COLO829 (cell line): ENCODE measurements at regions not wholly inside any gene's neighbourhood (a gene's known extent, or its start where the extent isn't known, plus 50 kb on each side); places are given as distances from the start of the nearest gene placed in this dataset.

ENCODE experiments used
- DNase-seq: peaks from one replicate; pipeline ENCODE4 v3.0.0; 2012; ENCODE audit warnings: low spot score

DNA sequence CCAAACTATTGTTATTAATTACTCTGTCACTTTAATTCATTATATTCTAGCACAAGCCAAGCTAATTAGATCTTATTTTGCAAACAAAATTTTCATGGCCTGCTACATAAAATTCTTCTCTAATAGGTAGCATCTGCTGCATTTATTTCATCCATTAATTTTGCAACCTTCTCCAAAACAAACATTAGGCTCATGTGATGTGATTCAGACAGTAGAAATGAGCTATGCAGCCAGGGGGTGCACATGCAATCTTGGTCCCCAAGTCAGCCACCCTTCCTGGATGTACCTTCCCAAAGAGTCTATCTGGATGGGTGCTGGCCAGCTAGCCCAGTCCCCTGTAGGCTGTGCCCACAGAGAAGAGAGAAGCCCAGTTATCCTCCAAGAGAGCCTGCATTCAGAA lies 242.1 kb upstream of the OSR1 start:
- no peak for DNase-seq

DNA sequence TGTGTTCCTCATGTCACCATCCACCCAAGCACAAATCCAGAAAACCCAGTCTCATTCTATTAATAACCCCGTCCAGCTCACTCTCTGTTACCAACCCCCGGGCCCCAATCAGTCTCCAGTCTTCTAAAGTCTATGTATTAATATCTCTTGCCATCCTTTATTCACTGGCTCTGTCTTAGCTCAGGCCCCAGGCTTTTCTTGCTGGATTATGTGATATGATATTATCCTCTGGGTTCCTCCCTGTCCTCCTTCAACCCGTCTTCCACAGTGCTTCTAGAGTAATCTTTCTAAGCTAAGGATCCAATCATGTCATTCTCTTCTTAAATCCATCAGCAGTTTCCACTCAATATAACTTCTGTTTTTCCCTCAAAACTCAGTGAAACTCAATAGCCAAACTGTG lies 240.5 kb upstream of the OSR1 start:
- no peak for DNase-seq

- no peak for DNase-seq
Observed at GRCh38 chr2:19592197-19592596, 233.8 kb upstream of the OSR1 start.

DNA sequence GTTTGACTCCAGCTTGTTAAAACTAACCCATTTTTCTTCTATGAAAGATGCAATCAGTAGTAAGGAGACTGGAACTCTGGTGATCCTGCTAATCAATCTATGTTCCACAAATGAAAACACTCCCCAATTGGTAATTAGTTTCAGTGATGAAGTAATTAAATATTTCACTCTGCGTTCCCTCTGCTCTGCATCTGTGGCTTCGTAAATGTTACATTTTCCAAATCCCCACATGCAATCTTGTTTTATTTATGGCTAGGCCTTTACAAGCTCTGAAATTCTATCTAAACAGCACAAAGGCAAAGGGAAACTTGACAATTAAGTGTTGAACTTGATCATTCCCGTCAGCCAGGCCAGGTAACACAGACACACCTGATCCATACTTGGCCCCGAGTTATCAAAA lies 231.4 kb upstream of the OSR1 start:
- DNase-seq = no peak

- DNase-seq = no peak
Observed at GRCh38 chr2:19580830-19581229, 222.4 kb upstream of the OSR1 start.

DNA sequence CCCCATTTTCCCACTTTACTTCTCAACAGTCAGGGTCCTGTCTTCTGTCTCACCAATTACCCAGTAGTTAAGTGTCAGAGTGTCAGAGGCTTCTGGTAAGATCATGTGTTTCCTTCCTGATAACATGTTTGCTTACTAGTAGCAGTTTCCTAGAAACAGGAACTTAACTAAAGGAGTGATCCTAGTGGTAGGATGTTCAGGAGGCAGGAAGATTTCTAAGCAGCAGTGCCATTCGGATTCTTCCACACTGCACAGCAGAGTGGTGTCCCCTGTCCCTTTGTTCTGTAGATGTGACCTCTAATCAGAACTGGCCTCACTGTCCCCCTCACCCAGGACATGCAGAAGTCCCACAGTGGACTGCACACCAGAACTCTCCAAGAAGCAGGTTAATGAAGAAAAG lies 221.8 kb upstream of the OSR1 start:
- DNase-seq = no peak

- DNase-seq = no peak
Observed at GRCh38 chr2:19579461-19579860, 221.0 kb upstream of the OSR1 start.

- DNase-seq = no peak
Observed at GRCh38 chr2:19577723-19578122, 219.3 kb upstream of the OSR1 start.

DNA sequence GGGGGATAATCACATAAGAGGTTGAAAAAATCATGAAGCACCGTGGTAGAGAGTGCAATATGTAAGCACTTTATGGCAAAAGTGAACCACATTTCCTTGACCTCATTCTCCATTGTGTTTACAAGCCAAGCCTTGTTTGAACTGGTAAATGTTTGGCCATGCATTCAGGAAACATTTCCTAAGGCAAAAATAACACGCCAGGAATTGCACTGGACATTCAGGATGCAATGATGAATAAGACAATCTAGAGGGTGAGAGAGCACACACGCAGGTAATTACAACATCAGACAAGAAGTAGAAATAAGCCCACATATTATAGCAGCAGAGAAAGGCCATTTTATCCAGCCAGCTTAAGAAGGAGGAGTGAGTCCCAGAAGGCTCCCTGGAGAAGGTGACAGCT lies 218.0 kb upstream of the OSR1 start:
- no peak for DNase-seq

DNA sequence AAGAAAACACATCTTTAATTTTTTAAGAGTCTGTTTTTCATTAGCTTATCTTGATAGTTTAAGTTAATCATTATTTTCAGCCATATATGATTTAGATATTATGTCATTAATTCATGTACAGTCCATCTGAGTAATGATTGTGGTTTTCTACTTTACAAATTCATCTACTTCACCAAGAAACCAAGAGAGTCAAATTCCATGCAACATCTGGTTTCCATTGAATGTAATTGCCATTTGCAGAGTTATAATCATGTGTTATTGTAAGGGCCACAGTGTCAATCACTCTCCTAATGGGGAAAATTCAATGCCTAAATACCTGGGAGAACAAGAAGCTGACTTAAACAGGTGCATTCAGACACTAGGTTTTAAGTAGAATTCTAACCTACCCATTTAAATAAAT lies 217.2 kb upstream of the OSR1 start:
- DNase-seq = no peak

- DNase-seq = no peak
Observed at GRCh38 chr2:19574778-19575260, 216.4 kb upstream of the OSR1 start.

GRCh38 chr2:19573784-19574183 lies 215.4 kb upstream of the OSR1 start:
- no peak for DNase-seq

- no peak for DNase-seq
Observed at GRCh38 chr2:19571773-19572172, 213.3 kb upstream of the OSR1 start.

- DNase-seq = no peak
Observed at GRCh38 chr2:19569300-19569791, 210.9 kb upstream of the OSR1 start.

- DNase-seq = no peak
Observed at GRCh38 chr2:19568809-19569208, 210.4 kb upstream of the OSR1 start.

DNA sequence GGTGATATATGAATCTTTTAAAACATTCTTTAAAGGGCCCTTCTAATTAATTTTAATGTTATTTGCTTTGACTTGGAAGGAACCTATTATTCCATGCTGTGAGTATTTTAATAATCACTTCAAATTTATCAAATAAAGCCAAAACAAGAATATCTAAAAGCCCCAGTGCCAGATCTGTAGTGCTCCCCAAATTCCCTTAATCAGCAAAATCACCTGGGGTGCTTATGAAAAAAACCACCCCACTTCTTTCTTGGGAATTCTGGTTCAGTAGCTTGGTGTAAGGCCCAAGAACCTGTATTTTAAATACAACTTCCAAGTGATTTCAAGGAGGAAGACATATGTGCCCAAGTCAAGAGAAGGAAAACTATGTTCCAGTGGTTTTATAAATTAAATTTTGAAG lies 202.4 kb upstream of the OSR1 start:
- no peak for DNase-seq

DNA sequence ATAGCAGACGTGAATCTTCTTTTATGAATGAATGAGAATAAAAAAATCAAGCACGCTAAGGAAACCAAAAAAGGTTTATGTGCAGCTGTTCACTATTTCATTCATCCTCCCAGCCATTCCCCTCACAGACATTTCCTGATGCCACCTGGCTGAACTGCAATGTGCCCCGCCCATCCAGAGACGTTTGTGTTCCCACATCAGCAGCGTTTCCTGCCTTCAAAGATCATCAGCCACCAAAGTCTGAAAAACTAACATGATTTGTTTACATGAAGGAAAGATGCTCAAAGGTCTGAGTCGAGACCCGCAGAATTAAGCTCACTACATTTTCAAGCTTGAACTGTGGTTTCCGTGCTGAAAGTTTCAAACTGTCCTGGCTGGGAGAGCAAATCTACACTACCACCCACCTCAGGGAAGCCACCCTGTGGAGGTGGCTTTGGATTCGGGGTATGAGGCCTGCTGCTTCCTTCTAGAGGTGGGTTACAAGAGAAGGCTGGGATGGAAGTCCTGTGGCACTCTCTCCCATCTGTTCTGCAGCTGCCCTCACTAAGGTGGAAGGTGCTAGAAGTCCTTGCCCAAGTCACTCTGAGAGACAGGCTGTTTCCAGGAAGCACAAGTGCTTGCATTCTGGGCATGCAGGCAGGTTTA lies 201.3 kb upstream of the OSR1 start:
- DNase-seq = no peak

- no peak for DNase-seq
Observed at GRCh38 chr2:19556648-19557047, 198.2 kb upstream of the OSR1 start.

- no peak for DNase-seq
Observed at GRCh38 chr2:19554520-19554919, 196.1 kb upstream of the OSR1 start.

- no peak for DNase-seq
Observed at GRCh38 chr2:19552270-19552669, 193.8 kb upstream of the OSR1 start.

- DNase-seq = no peak
Observed at GRCh38 chr2:19550750-19551149, 192.3 kb upstream of the OSR1 start.

DNA sequence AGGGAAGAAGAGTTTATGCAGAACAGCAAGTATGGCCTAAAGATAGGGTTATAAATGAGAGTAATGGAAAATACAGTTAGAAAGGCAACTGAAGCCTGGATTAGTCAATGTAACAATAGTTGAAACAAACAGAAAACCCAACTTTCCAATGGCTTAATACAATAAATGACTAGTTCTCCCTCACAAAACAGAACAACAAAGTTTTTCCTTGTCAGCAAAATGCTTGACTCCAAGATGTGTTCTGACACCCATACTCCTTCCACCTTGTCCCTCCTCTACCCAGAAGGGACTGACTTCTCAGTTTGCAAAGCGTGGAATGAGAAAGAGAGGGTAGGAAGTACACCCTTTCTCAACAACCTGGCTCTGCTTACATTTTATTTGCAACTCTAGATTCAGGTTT lies 191.4 kb upstream of the OSR1 start:
- DNase-seq = no peak

DNA sequence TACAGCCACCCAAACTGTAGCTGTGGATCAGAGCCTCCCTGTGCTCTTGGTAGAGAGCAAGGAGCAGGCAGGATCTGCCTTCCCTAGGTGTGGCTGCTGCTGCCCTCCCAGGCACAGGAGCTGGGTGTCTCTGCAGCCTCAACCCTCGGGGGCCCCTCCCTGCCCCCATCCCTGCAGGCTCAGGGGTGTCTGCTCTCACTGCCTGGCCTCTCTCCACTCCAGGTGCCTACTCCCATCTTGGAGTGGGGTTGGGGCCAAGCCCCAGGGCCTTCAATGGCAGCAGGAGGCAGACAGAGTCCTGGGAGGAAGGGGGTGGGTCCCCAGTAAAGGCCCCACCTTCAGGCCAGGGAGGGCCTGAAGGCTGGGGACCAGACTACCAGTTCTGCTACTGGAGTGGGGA lies 189.7 kb upstream of the OSR1 start:
- no peak for DNase-seq

GRCh38 chr2:19547321-19547720 lies 188.9 kb upstream of the OSR1 start:
- DNase-seq = no peak

DNA sequence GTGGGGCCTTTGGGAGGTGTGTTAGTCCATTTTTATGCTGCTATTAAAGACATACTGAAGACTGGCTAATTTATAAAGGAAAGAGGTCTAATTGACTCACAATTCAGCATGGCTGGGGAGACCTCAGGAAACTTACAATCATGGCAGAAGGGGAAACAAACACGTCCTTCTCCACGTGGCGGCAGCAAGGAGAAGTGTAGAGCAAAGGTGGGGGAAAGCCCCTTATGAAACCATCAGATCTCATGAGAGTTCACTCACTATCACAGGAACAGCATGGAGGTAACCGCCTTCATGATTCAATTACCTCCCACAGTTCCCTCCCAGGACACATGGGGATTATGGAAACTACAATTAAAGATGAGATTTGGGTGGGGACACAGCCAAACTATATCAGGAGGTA lies 187.1 kb upstream of the OSR1 start:
- no peak for DNase-seq
